Lung (tissue), 11 donors: ENCODE measurements at regions not wholly inside any gene's neighbourhood (a gene's known extent, or its start where the extent isn't known, plus 50 kb on each side); places are given as distances from the start of the nearest gene placed in this dataset.

Experiments
- ATAC-seq: fragments of 200-7000 bp; cut with Tn5 transposase; one replicate; pipeline ENCODE4 v1.9.1; 2020; ENCODE audit warnings: moderate number of reproducible peaks; ENCODE audit not compliant: insufficient read depth, low FRiP score
- DNase-seq, 3 donors: peaks; one replicate each; pipeline ENCODE4 v3.0.0-alpha.2; 2013 to 2017
- H3K27ac ChIP-seq, 2 donors: one replicate each; pipeline ENCODE4 v1.5.1; 2013; ENCODE audit warnings: mild to moderate bottlenecking in 2 of 2, moderate library complexity in 2 of 2, control low read depth in 1 of 2, inconsistent platforms in 1 of 2, low read depth in 1 of 2, low read length in 1 of 2
- H3K27me3 ChIP-seq, 3 donors: one replicate each; pipeline ENCODE4 v1.5.1; 2013; ENCODE audit warnings: low read length in 2 of 3; ENCODE audit not compliant: control insufficient read depth in 3 of 3, insufficient read depth in 3 of 3
- H3K36me3 ChIP-seq, 4 donors: one replicate each; pipeline ENCODE4 v1.5.1; 2013; ENCODE audit warnings: low read length in 4 of 4, mild to moderate bottlenecking in 1 of 4, moderate library complexity in 1 of 4; ENCODE audit not compliant: control insufficient read depth in 4 of 4, insufficient read depth in 4 of 4
- H3K4me1 ChIP-seq, 5 donors: one replicate each; pipeline ENCODE4 v1.5.1; 2013; ENCODE audit warnings: low read length in 5 of 5, mild to moderate bottlenecking in 2 of 5, moderate library complexity in 1 of 5; ENCODE audit not compliant: control insufficient read depth in 5 of 5, insufficient read depth in 5 of 5
- H3K4me3 ChIP-seq: one replicate; pipeline ENCODE4 v1.5.1; 2013; ENCODE audit warnings: mild to moderate bottlenecking, control low read depth, moderate library complexity
- H3K9ac ChIP-seq, 2 donors: one replicate each; pipeline ENCODE4 v1.5.1; 2013; ENCODE audit warnings: low read length in 2 of 2, control low read depth in 1 of 2; ENCODE audit not compliant: insufficient read depth in 1 of 2
- H3K9me3 ChIP-seq, 4 donors: one replicate each; pipeline ENCODE4 v1.5.1; 2013; ENCODE audit warnings: low read length in 3 of 4, mild to moderate bottlenecking in 1 of 4, moderate library complexity in 1 of 4; ENCODE audit not compliant: control insufficient read depth in 4 of 4, insufficient read depth in 3 of 4
- WGBS, 2 donors: extraction: QIAGEN DNeasy Blood & Tissue Kit; methylation state at CpG; one replicate each; pipeline ENCODE4 v1.1.7; 2013; 5-methylcytosine and 5-hydroxymethylcytosine counted together
- TF ChIP-seq, protein P1 (sequence below): IDR thresholded peaks from 2 replicates; pipeline ENCODE4 v1.5.1; 2012; ENCODE audit warnings: mild to moderate bottlenecking; ENCODE audit errors: control extremely low read depth, extremely low read depth
- donor health status: control.
- donor health status: control.
- donor health status: Bipolar disorder and iron deficiency.
- donor health status: healthy.
- donor health status: DM: yes; HTN: yes; CAD: no.

GRCh38 chr17:31674305-31674704, 184.7 kb downstream of the COPRS start:
- TF ChIP-seq, protein P1, sequence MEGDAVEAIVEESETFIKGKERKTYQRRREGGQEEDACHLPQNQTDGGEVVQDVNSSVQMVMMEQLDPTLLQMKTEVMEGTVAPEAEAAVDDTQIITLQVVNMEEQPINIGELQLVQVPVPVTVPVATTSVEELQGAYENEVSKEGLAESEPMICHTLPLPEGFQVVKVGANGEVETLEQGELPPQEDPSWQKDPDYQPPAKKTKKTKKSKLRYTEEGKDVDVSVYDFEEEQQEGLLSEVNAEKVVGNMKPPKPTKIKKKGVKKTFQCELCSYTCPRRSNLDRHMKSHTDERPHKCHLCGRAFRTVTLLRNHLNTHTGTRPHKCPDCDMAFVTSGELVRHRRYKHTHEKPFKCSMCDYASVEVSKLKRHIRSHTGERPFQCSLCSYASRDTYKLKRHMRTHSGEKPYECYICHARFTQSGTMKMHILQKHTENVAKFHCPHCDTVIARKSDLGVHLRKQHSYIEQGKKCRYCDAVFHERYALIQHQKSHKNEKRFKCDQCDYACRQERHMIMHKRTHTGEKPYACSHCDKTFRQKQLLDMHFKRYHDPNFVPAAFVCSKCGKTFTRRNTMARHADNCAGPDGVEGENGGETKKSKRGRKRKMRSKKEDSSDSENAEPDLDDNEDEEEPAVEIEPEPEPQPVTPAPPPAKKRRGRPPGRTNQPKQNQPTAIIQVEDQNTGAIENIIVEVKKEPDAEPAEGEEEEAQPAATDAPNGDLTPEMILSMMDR, result no peak
- WGBS, 2 donors, result 84 to 88% methylated on average over 8 of the region's 8 CpGs
- no peak for DNase-seq

GRCh38 chr17:31673076-31673475, 186.0 kb downstream of the COPRS start:
- 64 to 69% methylated on average over 8 of the region's 8 CpGs for WGBS, 2 donors
- Histone ChIP-seq H3K9me3 (peaks cover 0 to 3% (median 0%) of the 10 kb centered on the region in 4 donors), H3K27me3 (no peaks in the 10 kb centered on the region), H3K4me3 (no peak overlapping the region), H3K4me1 (no peaks in the 10 kb centered on the region), H3K36me3 (no peaks in the 10 kb centered on the region), H3K9ac (no peak overlapping the region), H3K27ac (no peak overlapping the region)
- TF ChIP-seq, protein P1, result no peak
- ATAC-seq (no peak), DNase-seq (no peak)

More at GRCh38 chr17:31674305-31674704, 184.7 kb downstream of the COPRS start:
- Histone ChIP-seq H3K27ac (no peak overlapping the region), H3K4me1 (peaks cover 0 to 6% (median 0%) of the 10 kb centered on the region in 5 donors), H3K36me3 (no peaks in the 10 kb centered on the region), H3K27me3 (no peaks in the 10 kb centered on the region), H3K4me3 (no peak overlapping the region), H3K9me3 (peaks cover 0 to 3% (median 0%) of the 10 kb centered on the region in 4 donors), H3K9ac (no peak overlapping the region)
- ATAC-seq, result no peak

DNA sequence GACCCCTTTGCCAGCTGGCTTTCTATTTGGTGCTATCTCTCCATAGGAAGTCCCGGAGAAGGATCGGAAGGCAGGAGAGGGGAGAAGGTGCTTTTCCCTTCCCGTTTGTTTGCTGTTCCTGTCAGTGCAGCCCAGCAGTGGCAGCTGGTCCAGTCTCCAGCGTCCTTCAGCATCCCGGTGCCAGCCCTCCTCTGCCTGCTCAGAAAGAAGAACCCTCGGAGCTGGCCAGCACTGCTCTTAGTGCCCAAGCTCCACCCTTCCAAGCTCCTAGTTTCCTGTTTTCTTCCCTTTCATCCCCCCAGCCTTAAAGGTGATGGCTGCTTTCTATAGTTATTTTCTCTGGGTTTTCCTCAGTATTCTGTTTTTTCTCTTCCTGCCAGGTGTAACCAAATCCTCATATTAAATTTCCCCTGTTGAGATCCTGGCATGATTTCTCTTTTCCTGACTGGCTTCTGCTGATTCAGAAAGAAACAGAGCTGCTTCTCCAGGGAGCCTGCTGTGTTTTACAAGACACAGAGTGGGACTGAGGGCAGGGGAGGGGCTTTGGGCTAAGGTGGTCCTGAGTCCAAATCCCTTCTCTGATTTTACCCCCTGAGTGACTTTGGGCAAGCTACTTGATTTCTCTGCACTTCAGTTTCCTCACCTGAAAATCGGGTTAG, 186.8 kb downstream of the COPRS start:
- Histone ChIP-seq H3K9ac (no peak overlapping the region), H3K27me3 (no peaks in the 10 kb centered on the region), H3K9me3 (peaks cover 0 to 3% (median 0%) of the 10 kb centered on the region in 4 donors), H3K4me3 (no peak overlapping the region), H3K27ac (no peak overlapping the region), H3K36me3 (no peaks in the 10 kb centered on the region), H3K4me1 (no peaks in the 10 kb centered on the region)
- no peak for DNase-seq
- TF ChIP-seq, protein P1, result no peak
- no peak for ATAC-seq
- 59% methylated on average over 7 of the region's 7 CpGs for WGBS, 2 donors

DNA sequence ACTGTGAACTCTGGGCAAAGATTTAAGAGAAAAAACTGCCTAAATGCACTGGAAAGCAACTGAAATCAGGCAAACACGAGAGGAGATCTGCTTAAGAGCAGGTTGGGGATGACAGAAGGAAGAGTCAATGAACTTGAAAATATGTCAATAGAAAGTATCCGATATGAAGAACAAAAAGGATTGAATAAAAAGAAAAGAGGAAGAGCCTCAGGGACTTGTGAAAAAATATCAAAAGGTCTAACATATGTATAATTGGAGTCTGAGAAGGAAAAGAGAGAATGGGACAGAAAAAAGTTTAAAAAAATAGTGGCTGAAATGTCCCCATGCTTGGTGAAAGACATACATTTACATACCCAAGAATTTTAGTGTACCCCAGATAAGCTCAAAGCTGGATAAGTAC, 195.5 kb downstream of the COPRS start:
- DNase-seq (peak in 1 of 3 donors; percentile 13), ATAC-seq (no peak)
- Histone ChIP-seq H3K9ac (no peak overlapping the region), H3K27ac (no peak overlapping the region), H3K9me3 (peaks cover 0 to 15% (median 10%) of the 10 kb centered on the region in 4 donors), H3K36me3 (no peaks in the 10 kb centered on the region), H3K27me3 (no peaks in the 10 kb centered on the region), H3K4me3 (no peak overlapping the region), H3K4me1 (no peaks in the 10 kb centered on the region)
- 92 to 96% methylated on average over 2 of the region's 2 CpGs for WGBS, 2 donors
- TF ChIP-seq, protein P1, result no peak
